Neural cell (in vitro differentiated cells): ENCODE measurements at regions not wholly inside any gene's neighbourhood (a gene's known extent, or its start where the extent isn't known, plus 50 kb on each side); places are given as distances from the start of the nearest gene placed in this dataset.

ENCODE experiments used
- H2AFZ ChIP-seq: fragments of 200-600, 300-800 bp; sonication (generic), shearing (Covaris generic); 2 replicates; pipeline ENCODE4 v1.6.0; 2014; ENCODE audit warnings: low read depth, mild to moderate bottlenecking, antibody characterized with exemption, low read length, moderate library complexity
- H3F3A ChIP-seq: fragments of 200-600 bp; shearing (Covaris generic); 2 replicates; pipeline ENCODE4 v1.6.1; 2016; ENCODE audit warnings: mild to moderate bottlenecking, moderate library complexity, mixed read lengths, antibody characterized with exemption, low read length; ENCODE audit not compliant: insufficient read depth, poor library complexity, severe bottlenecking
- H3K27ac ChIP-seq: fragments of 200-600, 300-800 bp; sonication (generic), shearing (Covaris generic); 2 replicates; pipeline ENCODE4 v1.5.1; 2014; ENCODE audit warnings: mild to moderate bottlenecking, low read length, moderate library complexity
- H3K27me3 ChIP-seq: fragments of 300-800, 200-600 bp; sonication (generic), shearing (Covaris generic); 2 replicates; pipeline ENCODE4 v1.6.0; 2014; ENCODE audit warnings: mild to moderate bottlenecking, low read depth, low read length, moderate library complexity; ENCODE audit not compliant: insufficient read depth
- H3K36me3 ChIP-seq: fragments of 300-800, 200-600 bp; sonication (generic), shearing (Covaris generic); 2 replicates; pipeline ENCODE4 v1.5.1; 2014; ENCODE audit warnings: mild to moderate bottlenecking, antibody characterized with exemption, low read length, moderate library complexity; ENCODE audit not compliant: insufficient read depth
- H3K4me2 ChIP-seq: fragments of 300-800, 200-600 bp; sonication (generic), shearing (Covaris generic); 2 replicates; pipeline ENCODE4 v1.6.0; 2014; ENCODE audit warnings: mild to moderate bottlenecking, low read length
- H3K4me3 ChIP-seq: fragments of 300-800, 200-600 bp; sonication (generic), shearing (Covaris generic); 2 replicates; pipeline ENCODE4 v1.5.1; 2014; ENCODE audit warnings: mild to moderate bottlenecking, low read length, moderate library complexity
- H3K79me2 ChIP-seq: fragments of 200-600 bp; shearing (Covaris generic); replicated peaks from 2 replicates; pipeline ENCODE4 v1.6.0; 2014; ENCODE audit warnings: mild to moderate bottlenecking, low read length, moderate library complexity; ENCODE audit not compliant: insufficient read depth
- H3K9ac ChIP-seq: fragments of 300-800, 200-600 bp; sonication (generic), shearing (Covaris generic); 2 replicates; pipeline ENCODE4 v1.6.1; 2016; ENCODE audit warnings: mild to moderate bottlenecking, low read length, mixed read lengths
- H3K9me2 ChIP-seq: fragments of 200-600 bp; shearing (Covaris generic); 2 replicates; pipeline ENCODE4 v1.6.1; 2016; ENCODE audit warnings: mild to moderate bottlenecking, low read length, mixed read lengths; ENCODE audit not compliant: insufficient read depth
- H3K9me3 ChIP-seq: fragments of 200-600, 300-800 bp; sonication (generic), shearing (Covaris generic); 2 replicates; pipeline ENCODE4 v1.6.1; 2016; ENCODE audit warnings: mild to moderate bottlenecking, mixed run types, low read length, moderate library complexity, mixed read lengths
- H4K20me1 ChIP-seq: fragments of 200-600 bp; shearing (Covaris generic); 2 replicates; pipeline ENCODE4 v1.6.1; 2016; ENCODE audit warnings: mild to moderate bottlenecking, mixed run types; ENCODE audit not compliant: insufficient read depth
- CTCF ChIP-seq: fragments of 450-650 bp; IDR thresholded peaks from 2 replicates; pipeline ENCODE4 v1.5.1; 2014; ENCODE audit warnings: antibody characterized with exemption, mild to moderate bottlenecking, moderate library complexity; ENCODE audit not compliant: poor library complexity, severe bottlenecking
- EZH2 ChIP-seq: fragments of 200-600, 300-800 bp; shearing (Covaris generic), sonication (generic); IDR thresholded peaks from 2 replicates; pipeline ENCODE4 v1.6.1; 2014; ENCODE audit warnings: antibody characterized with exemption, low read length, borderline replicate concordance, mild to moderate bottlenecking; ENCODE audit not compliant: insufficient read depth, poor library complexity, severe bottlenecking
- MXI1 ChIP-seq: fragments of 450-650 bp; conservative IDR thresholded peaks from 2 replicates; pipeline ENCODE4 v1.6.1; 2014; ENCODE audit warnings: antibody characterized with exemption, mild to moderate bottlenecking; ENCODE audit not compliant: poor library complexity, severe bottlenecking
- POLR2AphosphoS5 ChIP-seq: IDR thresholded peaks from 2 replicates; pipeline ENCODE4 v1.6.1; 2012
- RAD21 ChIP-seq: fragments of 450-650 bp; conservative IDR thresholded peaks from 2 replicates; pipeline ENCODE4 v1.6.1; 2014; ENCODE audit warnings: antibody characterized with exemption, mild to moderate bottlenecking, moderate library complexity
- REST ChIP-seq: IDR thresholded peaks from 2 replicates; pipeline ENCODE4 v1.6.1; 2012; ENCODE audit warnings: borderline replicate concordance
- SMC3 ChIP-seq: fragments of 450-650 bp; conservative IDR thresholded peaks from 2 replicates; pipeline ENCODE4 v1.6.1; 2014; ENCODE audit warnings: antibody characterized with exemption, mild to moderate bottlenecking, moderate library complexity; ENCODE audit not compliant: poor library complexity
- TAF1 ChIP-seq: IDR thresholded peaks from 2 replicates; pipeline ENCODE4 v1.6.1; 2012; ENCODE audit warnings: low read depth

GRCh38 chr10:126840576-126841135, 64.6 kb upstream of the DOCK1 start:
- Histone ChIP-seq H3K9me2 (no peaks in the 10 kb centered on the region), H3K79me2 (no peaks in the 10 kb centered on the region), H3K9me3 (no peaks in the 10 kb centered on the region), H3K27me3 (no peaks in the 10 kb centered on the region), H2AFZ (no peak overlapping the region), H3K4me2 (no peak overlapping the region), H3K27ac (no peak overlapping the region), H3K9ac (no peak overlapping the region), H3K4me3 (no peak overlapping the region), H4K20me1 (no peaks in the 10 kb centered on the region), H3K36me3 (no peaks in the 10 kb centered on the region), H3F3A (no peaks in the 10 kb centered on the region)
- TF ChIP-seq MXI1 (no peak), EZH2 (no peak), REST (no peak), RAD21 (no peak), TAF1 (no peak), POLR2AphosphoS5 (no peak)

- Histone ChIP-seq H3K27ac (no peak overlapping the region), H2AFZ (no peak overlapping the region)
These were observed 63.8 kb upstream of the DOCK1 start for GRCh38 chr10:126841341-126841895.

More at GRCh38 chr10:126841341-126841895, 63.8 kb upstream of the DOCK1 start:
- no peaks in the 10 kb centered on the region for H3K27me3 ChIP-seq
- no peak overlapping the region for H3K9ac ChIP-seq
- no peaks in the 10 kb centered on the region for H3K36me3 ChIP-seq
- no peak overlapping the region for H3K4me2 ChIP-seq
- no peak for TF ChIP-seq SMC3
- TF ChIP-seq CTCF = no peak
- TF ChIP-seq POLR2AphosphoS5 = no peak
- no peaks in the 10 kb centered on the region for H3K9me2 ChIP-seq
- no peaks in the 10 kb centered on the region for H3F3A ChIP-seq
- H3K4me3 ChIP-seq = no peak overlapping the region
- H3K79me2 ChIP-seq = no peaks in the 10 kb centered on the region
- no peaks in the 10 kb centered on the region for H3K9me3 ChIP-seq
- H4K20me1 ChIP-seq = no peaks in the 10 kb centered on the region
